SIG-M5 treated with dmso at 0.1 percent for 504 hours (cell line): ENCODE measurements at regions not wholly inside any gene's neighbourhood (a gene's known extent, or its start where the extent isn't known, plus 50 kb on each side); places are given as distances from the start of the nearest gene placed in this dataset.
A peak's percentile ranks its signal among the peaks of the same experiment; 100 is the strongest.

Experiments used
- DNase-seq: peaks from one replicate; lab custom pipeline; 2025; ENCODE audit not compliant: unreplicated experiment; lab: John Stamatoyannopoulos, UW

- peak; percentile 12 for DNase-seq
Measured at GRCh38 chr5:111914966-111915636, 158.1 kb upstream of the NREP start.

- no peak for DNase-seq
Measured at GRCh38 chr5:111902436-111902835, 145.4 kb upstream of the NREP start.

- peak; percentile 58 for DNase-seq
Measured at GRCh38 chr5:111901296-111901695, 144.3 kb upstream of the NREP start.

GRCh38 chr5:111892949-111893348, 136.0 kb upstream of the NREP start:
- no peak for DNase-seq

- DNase-seq = no peak
Measured at GRCh38 chr5:111887706-111888105, 130.7 kb upstream of the NREP start.

- DNase-seq = no peak
Measured at GRCh38 chr5:111869681-111870080, 112.7 kb upstream of the NREP start.

GRCh38 chr5:111865356-111865755, 108.4 kb upstream of the NREP start:
- no peak for DNase-seq

GRCh38 chr5:111863801-111864200, 106.8 kb upstream of the NREP start:
- peak; percentile 33 for DNase-seq

GRCh38 chr5:111859533-111860270, 102.7 kb upstream of the NREP start:
- DNase-seq = no peak

GRCh38 chr5:111859031-111859430, 102.0 kb upstream of the NREP start:
- DNase-seq = no peak

- no peak for DNase-seq
Measured at GRCh38 chr5:111857623-111858022, 100.6 kb upstream of the NREP start.

GRCh38 chr5:111856876-111857466, 100.0 kb upstream of the NREP start:
- DNase-seq = no peak

GRCh38 chr5:111855356-111855755, 98.4 kb upstream of the NREP start:
- DNase-seq = no peak

- DNase-seq = no peak
Measured at GRCh38 chr5:111854186-111854585, 97.2 kb upstream of the NREP start.

- DNase-seq = no peak
Measured at GRCh38 chr5:111853748-111854147, 96.8 kb upstream of the NREP start.

GRCh38 chr5:111851631-111852548, 94.9 kb upstream of the NREP start:
- DNase-seq = peak; percentile 37

- no peak for DNase-seq
Measured at GRCh38 chr5:111848476-111848875, 91.5 kb upstream of the NREP start.

- no peak for DNase-seq
Measured at GRCh38 chr5:111847052-111847925, 90.3 kb upstream of the NREP start.

- no peak for DNase-seq
Measured at GRCh38 chr5:111840036-111840674, 83.2 kb upstream of the NREP start.

- DNase-seq = no peak
Measured at GRCh38 chr5:111839438-111839837, 82.4 kb upstream of the NREP start.
